ENCODE measurements at regions not wholly inside any gene's neighbourhood (a gene's known extent, or its start where the extent isn't known, plus 50 kb on each side); places are given as distances from the start of the nearest gene placed in this dataset.

GRCh38 chr5:117738571-117738970 is 1163.9 kb upstream of the SEMA6A start:
- CTCF ChIA-PET: no interaction called here
- H3K36me3 Mint-ChIP-seq (ENCODE audit: insufficient read depth, unreplicated experiment): no peaks in the 10 kb centered on the region
- no peaks in the 10 kb centered on the region for H3K4me1 Mint-ChIP-seq (ENCODE audit: low read depth, unreplicated experiment)
- peaks cover 8% of the 10 kb centered on the region for H3K9me3 Mint-ChIP-seq (ENCODE audit: low read depth, unreplicated experiment)
- DNase-seq: no peak
- TF ChIP-seq, protein P1, sequence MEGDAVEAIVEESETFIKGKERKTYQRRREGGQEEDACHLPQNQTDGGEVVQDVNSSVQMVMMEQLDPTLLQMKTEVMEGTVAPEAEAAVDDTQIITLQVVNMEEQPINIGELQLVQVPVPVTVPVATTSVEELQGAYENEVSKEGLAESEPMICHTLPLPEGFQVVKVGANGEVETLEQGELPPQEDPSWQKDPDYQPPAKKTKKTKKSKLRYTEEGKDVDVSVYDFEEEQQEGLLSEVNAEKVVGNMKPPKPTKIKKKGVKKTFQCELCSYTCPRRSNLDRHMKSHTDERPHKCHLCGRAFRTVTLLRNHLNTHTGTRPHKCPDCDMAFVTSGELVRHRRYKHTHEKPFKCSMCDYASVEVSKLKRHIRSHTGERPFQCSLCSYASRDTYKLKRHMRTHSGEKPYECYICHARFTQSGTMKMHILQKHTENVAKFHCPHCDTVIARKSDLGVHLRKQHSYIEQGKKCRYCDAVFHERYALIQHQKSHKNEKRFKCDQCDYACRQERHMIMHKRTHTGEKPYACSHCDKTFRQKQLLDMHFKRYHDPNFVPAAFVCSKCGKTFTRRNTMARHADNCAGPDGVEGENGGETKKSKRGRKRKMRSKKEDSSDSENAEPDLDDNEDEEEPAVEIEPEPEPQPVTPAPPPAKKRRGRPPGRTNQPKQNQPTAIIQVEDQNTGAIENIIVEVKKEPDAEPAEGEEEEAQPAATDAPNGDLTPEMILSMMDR (IDR thresholded peaks at IDR 0.05; ENCODE audit: unreplicated experiment): no peak
- intact Hi-C loops (cut with micrococcal nuclease; ENCODE audit: unreplicated experiment): no loop called here
- H3K27ac Mint-ChIP-seq (ENCODE audit: unreplicated experiment): no peak overlapping the region
- H3K27me3 Mint-ChIP-seq (ENCODE audit: unreplicated experiment): no peaks in the 10 kb centered on the region
- BruUV-seq (replicated peaks): no TSS peak
- H3K4me3 Mint-ChIP-seq (ENCODE audit: low read depth, unreplicated experiment): no peak overlapping the region

GRCh38 chr5:117736698-117737097 is 1162.1 kb upstream of the SEMA6A start:
- CTCF ChIA-PET: no interaction called here
- no TSS peak for BruUV-seq (replicated peaks)
- Mint-ChIP-seq H3K4me1 (ENCODE audit: low read depth, unreplicated experiment) (no peaks in the 10 kb centered on the region), H3K4me3 (ENCODE audit: low read depth, unreplicated experiment) (no peak overlapping the region), H3K36me3 (ENCODE audit: insufficient read depth, unreplicated experiment) (no peaks in the 10 kb centered on the region), H3K27me3 (ENCODE audit: unreplicated experiment) (no peaks in the 10 kb centered on the region), H3K27ac (ENCODE audit: unreplicated experiment) (no peak overlapping the region), H3K9me3 (ENCODE audit: low read depth, unreplicated experiment) (peaks cover 16% of the 10 kb centered on the region)
- DNase-seq: no peak
- intact Hi-C loops (cut with micrococcal nuclease; ENCODE audit: unreplicated experiment): no loop called here
- TF ChIP-seq, protein P1 (IDR thresholded peaks at IDR 0.05; ENCODE audit: unreplicated experiment): no peak

DNA sequence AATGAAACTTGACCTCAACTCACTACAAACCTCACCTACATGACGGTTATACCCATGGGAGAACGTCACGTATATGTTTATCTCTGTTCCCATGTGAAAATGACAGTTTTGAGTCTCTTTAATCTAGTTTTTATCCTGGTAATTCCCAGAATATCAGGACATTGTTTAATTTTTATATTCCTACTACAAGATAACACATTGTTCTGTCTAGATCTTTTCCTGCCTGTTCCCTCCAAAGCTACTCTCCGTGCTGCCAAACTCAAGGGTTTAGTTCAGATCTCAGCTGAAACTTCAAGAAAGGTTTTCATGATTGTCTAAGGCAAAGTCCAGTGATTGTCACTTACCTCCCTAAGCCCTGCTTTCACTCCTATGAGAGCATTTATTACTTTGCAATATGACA is 1159.4 kb upstream of the SEMA6A start:
- TF ChIP-seq, protein P1 (IDR thresholded peaks at IDR 0.05; ENCODE audit: unreplicated experiment): no peak
- intact Hi-C loops (cut with micrococcal nuclease; ENCODE audit: unreplicated experiment): no loop called here
- Mint-ChIP-seq H3K9me3 (ENCODE audit: low read depth, unreplicated experiment) (peaks cover 25% of the 10 kb centered on the region), H3K27me3 (ENCODE audit: unreplicated experiment) (no peaks in the 10 kb centered on the region), H3K4me1 (ENCODE audit: low read depth, unreplicated experiment) (no peaks in the 10 kb centered on the region), H3K27ac (ENCODE audit: unreplicated experiment) (no peak overlapping the region), H3K4me3 (ENCODE audit: low read depth, unreplicated experiment) (no peak overlapping the region), H3K36me3 (ENCODE audit: insufficient read depth, unreplicated experiment) (no peaks in the 10 kb centered on the region)
- no TSS peak for BruUV-seq (replicated peaks)
- DNase-seq: no peak
- CTCF ChIA-PET: interaction anchor here (0.7 kb wide), 1 partner anchor 215 kb away, joined by 5 read pairs; no protein-coding TSS in a partner anchor

GRCh38 chr5:117733051-117733450 is 1158.4 kb upstream of the SEMA6A start:
- CTCF ChIA-PET: no interaction called here
- Mint-ChIP-seq H3K27ac (ENCODE audit: unreplicated experiment) (no peak overlapping the region), H3K4me3 (ENCODE audit: low read depth, unreplicated experiment) (no peak overlapping the region), H3K36me3 (ENCODE audit: insufficient read depth, unreplicated experiment) (no peaks in the 10 kb centered on the region), H3K27me3 (ENCODE audit: unreplicated experiment) (no peaks in the 10 kb centered on the region), H3K4me1 (ENCODE audit: low read depth, unreplicated experiment) (no peaks in the 10 kb centered on the region), H3K9me3 (ENCODE audit: low read depth, unreplicated experiment) (peaks cover 23% of the 10 kb centered on the region)
- no peak for DNase-seq
- BruUV-seq (replicated peaks): no TSS peak
- TF ChIP-seq, protein P1 (IDR thresholded peaks at IDR 0.05; ENCODE audit: unreplicated experiment): no peak
- intact Hi-C loops (cut with micrococcal nuclease; ENCODE audit: unreplicated experiment): no loop called here
